ENCODE measurements at regions not wholly inside any gene's neighbourhood (a gene's known extent, or its start where the extent isn't known, plus 50 kb on each side); places are given as distances from the start of the nearest gene placed in this dataset.

GRCh38 chr4:147104768-147105167 is 159.1 kb upstream of the TTC29 start:
- TF ChIP-seq CTCF (conservative IDR thresholded peaks at IDR 0.05; ENCODE audit: low read length) (no peak), EZH2phosphoT487 (IDR thresholded peaks at IDR 0.05; ENCODE audit: borderline replicate concordance) (no peak)

Measured in Loucy (cell line).